GM21447 (cell line): ENCODE measurements at regions not wholly inside any gene's neighbourhood (a gene's known extent, or its start where the extent isn't known, plus 50 kb on each side); places are given as distances from the start of the nearest gene placed in this dataset.
"Not testable (repeated sequence)": the region's sequence is repeated elsewhere in the genome, so short reads cannot be mapped to it uniquely, and the experiment has no call there.

ENCODE experiments used
- ATAC-seq: cut with Tn5 transposase; IDR thresholded peaks from one replicate; pipeline ENCODE4 v1.9.1; 2021; ENCODE audit not compliant: unreplicated experiment

GRCh38 chr2:192499476-192499875 lies 304.7 kb upstream of the TMEFF2 start:
- ATAC-seq = no peak

- no peak for ATAC-seq
Measured at GRCh38 chr2:192498747-192499146, 304.0 kb upstream of the TMEFF2 start.

- ATAC-seq = not testable (repeated sequence)
Measured at GRCh38 chr2:192488158-192488557, 293.4 kb upstream of the TMEFF2 start.

GRCh38 chr2:192487636-192488035 lies 292.9 kb upstream of the TMEFF2 start:
- no peak for ATAC-seq

GRCh38 chr2:192484903-192485302 lies 290.2 kb upstream of the TMEFF2 start:
- no peak for ATAC-seq

GRCh38 chr2:192480984-192481383 lies 286.3 kb upstream of the TMEFF2 start:
- ATAC-seq = no peak

GRCh38 chr2:192473331-192473730 lies 278.6 kb upstream of the TMEFF2 start:
- ATAC-seq = no peak

GRCh38 chr2:192471982-192472381 lies 277.2 kb upstream of the TMEFF2 start:
- ATAC-seq = no peak

- no peak for ATAC-seq
Measured at GRCh38 chr2:192469612-192470011, 274.9 kb upstream of the TMEFF2 start.

GRCh38 chr2:192467953-192468660 lies 273.4 kb upstream of the TMEFF2 start:
- ATAC-seq = no peak

- no peak for ATAC-seq
Measured at GRCh38 chr2:192465141-192465540, 270.4 kb upstream of the TMEFF2 start.

- ATAC-seq = no peak
Measured at GRCh38 chr2:192459422-192459821, 264.7 kb upstream of the TMEFF2 start.

GRCh38 chr2:192448881-192449280 lies 254.1 kb upstream of the TMEFF2 start:
- ATAC-seq = no peak

- ATAC-seq = no peak
Measured at GRCh38 chr2:192444286-192444838, 249.6 kb upstream of the TMEFF2 start.

- ATAC-seq = no peak
Measured at GRCh38 chr2:192443831-192444230, 249.1 kb upstream of the TMEFF2 start.

GRCh38 chr2:192438239-192438638 lies 243.5 kb upstream of the TMEFF2 start:
- no peak for ATAC-seq

GRCh38 chr2:192437653-192438052 lies 242.9 kb upstream of the TMEFF2 start:
- no peak for ATAC-seq

- no peak for ATAC-seq
Measured at GRCh38 chr2:192424243-192424642, 229.5 kb upstream of the TMEFF2 start.

- no peak for ATAC-seq
Measured at GRCh38 chr2:192419786-192420185, 225.1 kb upstream of the TMEFF2 start.

GRCh38 chr2:192416060-192416459 lies 221.3 kb upstream of the TMEFF2 start:
- no peak for ATAC-seq

- no peak for ATAC-seq
Measured at GRCh38 chr2:192414794-192415193, 220.1 kb upstream of the TMEFF2 start.

- no peak for ATAC-seq
Measured at GRCh38 chr2:192413812-192414681, 219.3 kb upstream of the TMEFF2 start.
